HCEC 1CT (cell line): ENCODE measurements at regions not wholly inside any gene's neighbourhood (a gene's known extent, or its start where the extent isn't known, plus 50 kb on each side); places are given as distances from the start of the nearest gene placed in this dataset.

Experiments
- DNase-seq: peaks from one replicate; pipeline ENCODE4 v3.0.0-alpha.2; 2017

- DNase-seq, result no peak
Observed at GRCh38 chr2:228860601-228861285, 410.3 kb downstream of the PID1 start.

- no peak for DNase-seq
Observed at GRCh38 chr2:228853151-228853550, 417.9 kb downstream of the PID1 start.

- no peak for DNase-seq
Observed at GRCh38 chr2:228848638-228849037, 422.4 kb downstream of the PID1 start.

- no peak for DNase-seq
Observed at GRCh38 chr2:228847684-228848083, 423.4 kb downstream of the PID1 start.

- DNase-seq, result no peak
Observed at GRCh38 chr2:228846161-228846560, 424.9 kb downstream of the PID1 start.

GRCh38 chr2:228845162-228845925 lies 425.7 kb downstream of the PID1 start:
- DNase-seq, result no peak

GRCh38 chr2:228841877-228842276 lies 429.2 kb downstream of the PID1 start:
- DNase-seq, result no peak

GRCh38 chr2:228841475-228841874 lies 429.6 kb downstream of the PID1 start:
- DNase-seq, result no peak

GRCh38 chr2:228840743-228841114 lies 430.4 kb downstream of the PID1 start:
- no peak for DNase-seq

- no peak for DNase-seq
Observed at GRCh38 chr2:228840113-228840742, 430.9 kb downstream of the PID1 start.

- no peak for DNase-seq
Observed at GRCh38 chr2:228839421-228839876, 431.6 kb downstream of the PID1 start.

- no peak for DNase-seq
Observed at GRCh38 chr2:228838819-228839218, 432.3 kb downstream of the PID1 start.

- DNase-seq, result no peak
Observed at GRCh38 chr2:228828397-228828796, 442.7 kb downstream of the PID1 start.

- no peak for DNase-seq
Observed at GRCh38 chr2:228827056-228827700, 443.9 kb downstream of the PID1 start.

- no peak for DNase-seq
Observed at GRCh38 chr2:228819701-228820100, 451.4 kb downstream of the PID1 start.

GRCh38 chr2:228802181-228803071 lies 468.7 kb downstream of the PID1 start:
- no peak for DNase-seq

GRCh38 chr2:228801451-228801850 lies 469.6 kb downstream of the PID1 start:
- DNase-seq, result no peak

GRCh38 chr2:228799208-228799588 lies 471.9 kb downstream of the PID1 start:
- DNase-seq, result no peak

GRCh38 chr2:228798458-228799207 lies 472.5 kb downstream of the PID1 start:
- no peak for DNase-seq

- no peak for DNase-seq
Observed at GRCh38 chr2:228796386-228796785, 474.7 kb downstream of the PID1 start.

- no peak for DNase-seq
Observed at GRCh38 chr2:228793116-228793515, 478.0 kb downstream of the PID1 start.

- DNase-seq, result no peak
Observed at GRCh38 chr2:228786901-228787300, 484.2 kb downstream of the PID1 start.
